ENCODE measurements at regions not wholly inside any gene's neighbourhood (a gene's known extent, or its start where the extent isn't known, plus 50 kb on each side); places are given as distances from the start of the nearest gene placed in this dataset.

DNA sequence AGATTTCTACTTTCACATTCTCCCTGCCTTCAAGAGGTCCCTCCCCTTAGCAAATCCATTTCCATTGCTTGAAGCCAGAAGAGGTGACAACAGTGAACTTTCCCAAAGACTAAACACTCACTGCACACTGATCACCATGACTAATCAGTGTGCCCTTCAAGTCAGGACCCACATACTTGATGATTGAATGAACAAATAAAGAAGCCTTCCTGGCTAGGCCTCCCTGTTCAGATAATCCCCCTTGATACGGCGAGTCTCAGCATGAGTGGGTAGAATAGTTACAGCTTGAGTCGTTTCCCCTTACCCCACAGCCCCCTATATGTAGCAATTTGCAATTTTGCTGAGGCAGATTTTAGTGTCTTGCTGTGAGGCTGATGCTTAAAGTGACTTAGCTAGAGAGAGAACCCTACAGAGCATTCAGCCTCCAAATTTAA is 102.2 kb downstream of the UNC5CL start:
- DNase-seq = no peak

- no peak for DNase-seq
Measured at GRCh38 chr6:40933864-40934263, 105.2 kb downstream of the UNC5CL start.

DNA sequence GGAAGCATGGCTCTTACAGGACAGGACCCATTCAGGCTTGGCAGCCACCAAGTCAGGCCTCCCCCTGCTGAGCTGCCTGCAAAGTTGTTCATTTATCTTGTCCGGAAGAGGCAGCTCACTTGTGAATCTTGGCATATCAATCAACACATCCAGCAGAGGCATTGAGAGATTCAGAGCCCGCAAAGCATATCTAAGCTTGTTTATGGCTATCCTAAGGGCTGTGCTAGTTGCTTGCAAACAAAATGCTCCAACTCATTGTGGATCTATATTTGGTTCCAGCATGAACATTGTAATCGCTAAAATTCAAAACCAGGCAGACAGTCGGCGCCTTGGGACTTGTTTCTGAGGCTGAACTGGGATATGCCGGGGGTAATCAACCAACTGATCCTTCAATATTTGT is 106.1 kb downstream of the UNC5CL start:
- no peak for DNase-seq

DNA sequence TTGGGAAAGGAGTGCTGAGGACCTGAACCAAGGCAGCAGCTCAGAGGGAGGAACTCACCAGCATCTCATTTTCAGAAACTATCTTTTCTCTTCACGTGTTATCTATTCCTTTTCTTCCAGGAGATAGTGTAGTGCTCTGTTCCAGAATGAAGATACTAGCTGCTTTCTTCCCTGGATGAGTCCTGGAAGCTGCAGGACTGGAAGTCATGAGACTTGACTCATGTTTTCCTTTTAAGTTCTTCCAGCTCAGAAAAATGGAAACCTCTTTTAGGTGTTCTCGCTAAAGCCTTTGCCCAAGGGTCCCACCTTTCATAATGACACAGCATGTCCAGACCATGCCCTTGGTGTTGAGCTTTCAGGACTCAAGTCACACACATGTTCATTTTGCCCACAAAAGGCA is 106.7 kb downstream of the UNC5CL start:
- no peak for DNase-seq

- no peak for DNase-seq
Measured at GRCh38 chr6:40931931-40932330, 107.1 kb downstream of the UNC5CL start.

- DNase-seq = peak; percentile 50
Measured at GRCh38 chr6:40930555-40930954, 108.5 kb downstream of the UNC5CL start.

DNA sequence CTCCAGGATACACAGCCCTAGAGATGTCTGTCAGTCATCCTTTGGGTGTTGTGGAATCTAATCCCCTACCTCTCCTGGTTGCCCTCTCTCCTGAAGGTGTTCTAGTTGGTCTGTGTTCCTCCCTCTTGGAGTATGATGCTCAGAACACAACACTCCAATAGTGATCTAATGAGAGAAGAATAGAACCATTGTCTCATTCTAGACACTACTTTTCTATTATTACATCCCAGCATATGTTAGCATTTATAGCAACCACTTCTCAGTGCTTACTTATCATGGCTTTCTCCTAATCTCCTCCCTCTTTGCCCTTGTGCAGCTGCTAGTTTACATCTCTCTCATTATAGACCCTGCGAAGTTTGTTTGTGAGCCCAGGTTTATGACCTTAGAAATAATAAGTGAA is 109.0 kb downstream of the UNC5CL start:
- DNase-seq = no peak

DNA sequence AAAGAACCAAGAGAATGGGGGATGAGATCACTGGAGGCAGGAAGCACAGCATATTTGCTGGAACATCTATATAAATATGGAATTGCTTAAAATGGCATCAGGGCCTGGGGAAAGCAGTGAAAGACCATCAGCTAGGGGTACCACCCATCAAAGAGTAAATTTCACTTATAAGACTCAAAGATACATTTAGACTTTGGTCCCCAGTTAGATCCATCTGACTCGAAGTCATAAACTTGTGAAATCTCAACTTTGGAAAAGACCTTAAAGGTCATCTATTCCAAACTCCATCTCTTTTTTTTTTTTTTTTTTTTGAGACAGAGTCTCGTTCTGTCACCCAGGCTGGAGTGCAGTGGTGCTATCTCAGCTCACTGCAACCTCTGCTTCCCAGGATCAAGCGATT is 109.8 kb downstream of the UNC5CL start:
- no peak for DNase-seq

DNA sequence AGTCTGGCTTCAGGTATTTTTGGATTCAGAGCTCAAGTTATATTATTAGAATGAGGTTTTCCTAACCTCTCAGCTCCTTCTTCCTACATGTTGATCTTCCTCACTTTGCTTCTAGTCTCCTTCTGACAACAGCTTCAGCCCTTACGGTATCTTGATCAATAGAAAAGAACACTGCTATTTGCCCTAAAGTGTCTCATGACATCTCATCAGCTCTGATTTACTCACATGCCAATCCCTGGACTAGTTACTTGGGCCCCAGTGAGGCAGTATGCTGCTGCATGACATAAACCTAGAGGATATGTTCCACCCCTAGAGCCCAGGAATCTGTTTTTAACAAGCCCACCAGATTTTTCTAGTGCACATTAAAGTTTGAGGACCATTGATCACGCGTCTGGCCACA is 110.3 kb downstream of the UNC5CL start:
- DNase-seq = no peak

- no peak for DNase-seq
Measured at GRCh38 chr6:40928307-40928706, 110.7 kb downstream of the UNC5CL start.

DNA sequence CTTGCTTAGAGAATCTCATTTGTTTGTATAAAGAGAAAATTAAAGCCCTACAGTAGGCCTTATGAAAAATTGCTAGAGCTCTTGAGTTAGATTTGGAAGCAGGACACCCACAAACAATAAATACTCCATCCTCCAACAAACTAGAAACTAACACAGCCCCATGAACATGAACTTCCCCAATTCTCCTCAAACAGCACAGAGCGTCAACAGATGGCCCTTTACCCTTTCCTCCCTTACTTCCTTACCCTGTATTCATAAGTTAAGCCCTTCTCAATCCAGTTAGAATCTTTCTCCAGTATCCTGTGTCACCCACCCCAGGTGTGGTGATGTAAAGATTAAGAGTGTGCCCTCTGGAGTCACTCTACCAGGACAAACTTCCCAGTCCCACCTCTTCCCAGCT is 113.7 kb downstream of the UNC5CL start:
- no peak for DNase-seq

DNA sequence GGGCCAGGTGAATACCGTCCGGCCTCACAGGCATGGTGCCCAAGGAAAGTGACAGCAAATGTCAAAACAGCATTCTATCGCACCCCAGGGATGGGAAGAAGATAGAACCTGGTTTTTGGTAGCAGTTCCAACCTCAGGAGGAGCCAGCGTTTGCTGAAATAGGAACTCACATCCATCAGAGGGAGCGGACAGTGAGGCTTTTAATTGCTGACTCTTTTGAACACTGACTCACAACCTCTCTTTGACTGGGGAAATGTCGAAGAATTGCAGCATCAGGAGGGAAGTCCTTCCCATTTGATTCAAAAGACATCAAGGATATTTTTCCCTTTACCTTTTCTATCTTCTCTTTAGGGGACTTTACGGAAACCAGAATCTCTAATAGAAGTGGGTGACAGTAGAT is 114.2 kb downstream of the UNC5CL start:
- DNase-seq = no peak

DNA sequence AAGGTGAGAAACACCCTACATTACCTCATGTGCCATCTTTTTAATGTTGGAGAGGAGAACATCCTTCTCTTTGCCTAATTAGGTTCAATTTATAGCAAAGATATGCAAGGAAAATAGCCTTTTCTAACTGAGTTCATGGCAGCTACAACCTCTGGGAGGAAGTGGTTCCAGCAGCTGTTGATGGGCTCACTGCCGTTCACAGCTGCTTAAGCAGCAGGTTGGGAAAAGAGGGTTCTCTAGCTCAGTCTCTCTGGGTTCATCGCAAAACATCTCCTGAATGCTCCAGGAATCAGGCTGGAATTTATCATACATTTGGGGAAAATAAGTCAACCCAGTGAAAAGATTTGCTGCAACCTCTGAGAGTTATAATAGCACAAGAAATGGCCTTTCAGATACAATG is 115.1 kb downstream of the UNC5CL start:
- DNase-seq = no peak

GRCh38 chr6:40923326-40923725 is 115.7 kb downstream of the UNC5CL start:
- DNase-seq = no peak

DNA sequence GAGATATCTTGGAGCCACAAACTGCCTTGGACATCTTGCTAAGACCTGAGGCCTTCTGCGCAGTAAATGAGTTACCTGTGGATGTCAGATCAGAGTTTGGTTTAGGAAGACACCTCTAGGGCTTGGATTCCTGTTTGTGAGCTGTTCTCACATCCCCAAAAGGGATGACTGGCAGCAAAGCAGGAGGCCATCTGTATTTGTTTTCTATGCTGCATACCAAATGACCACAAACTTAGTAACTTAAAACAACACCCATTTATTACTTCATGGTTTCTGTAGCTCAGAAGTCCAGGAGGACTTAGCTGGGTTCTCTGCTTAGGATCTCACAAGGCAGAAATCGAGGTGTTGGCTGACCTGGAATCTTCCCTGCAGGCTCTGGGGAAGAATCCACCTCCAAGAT is 116.7 kb downstream of the UNC5CL start:
- DNase-seq = no peak

- no peak for DNase-seq
Measured at GRCh38 chr6:40918040-40918651, 120.9 kb downstream of the UNC5CL start.

DNA sequence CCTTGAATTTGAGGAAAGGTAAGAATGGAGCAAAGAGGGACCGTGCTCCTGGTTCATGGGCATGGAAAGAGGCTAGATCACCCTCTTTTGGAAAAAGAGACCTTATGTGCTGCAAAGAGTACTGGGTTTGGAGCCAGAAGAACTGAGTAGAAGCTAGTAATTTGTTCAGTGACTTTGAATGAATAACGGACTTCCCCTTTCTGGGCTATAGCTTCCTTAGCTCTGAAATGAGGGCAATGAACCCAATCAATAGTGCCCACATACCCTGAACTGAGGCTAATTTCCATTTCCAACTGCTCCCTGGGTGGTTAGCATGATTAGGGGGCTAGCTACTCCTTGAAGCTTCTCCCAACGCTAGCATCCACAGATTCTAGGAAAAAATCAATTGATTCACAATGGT is 121.4 kb downstream of the UNC5CL start:
- DNase-seq = no peak

GRCh38 chr6:40916845-40917244 is 122.2 kb downstream of the UNC5CL start:
- no peak for DNase-seq

DNA sequence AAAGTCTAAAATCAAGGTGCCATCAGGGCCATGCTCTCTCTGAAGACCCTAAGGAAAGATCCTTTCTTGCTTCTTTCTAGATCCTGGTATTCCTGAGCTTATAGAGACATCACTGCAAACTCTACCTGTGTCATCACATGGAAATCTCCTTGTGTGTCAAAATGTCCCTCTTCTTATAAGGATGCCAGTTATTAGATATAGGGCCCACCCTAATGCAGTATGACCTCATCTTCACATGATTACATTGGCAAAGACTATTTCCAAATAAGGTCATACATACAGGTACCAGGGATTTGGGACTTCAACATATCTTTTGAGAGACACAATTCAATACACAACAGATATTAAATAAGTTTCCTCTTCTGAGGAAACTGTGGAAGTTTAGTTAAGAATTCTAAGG is 123.9 kb downstream of the UNC5CL start:
- no peak for DNase-seq

DNA sequence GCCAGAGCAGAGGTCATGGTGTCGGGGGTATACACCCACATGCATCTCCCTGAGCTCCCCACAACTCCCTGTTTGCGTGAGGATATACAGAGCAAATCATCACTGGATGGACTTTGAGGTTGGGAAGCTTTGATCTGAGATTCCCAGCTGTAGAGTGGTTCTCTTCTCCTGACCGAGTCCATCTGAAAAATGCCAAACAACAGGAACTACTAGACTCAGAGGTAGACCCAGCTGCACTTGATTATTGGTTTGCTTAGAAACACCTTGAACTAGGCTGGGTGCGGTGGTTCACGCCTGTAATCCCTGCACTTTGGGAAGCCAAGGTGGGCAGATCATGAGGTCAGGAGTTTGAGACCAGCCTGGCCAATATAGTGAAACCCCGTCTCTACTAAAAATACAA is 125.0 kb downstream of the UNC5CL start:
- no peak for DNase-seq

GRCh38 chr6:40912158-40912946 is 126.7 kb downstream of the UNC5CL start:
- DNase-seq = peak; percentile 81

GRCh38 chr6:40910260-40910893 is 128.6 kb downstream of the UNC5CL start:
- no peak for DNase-seq

- no peak for DNase-seq
Measured at GRCh38 chr6:40909811-40910210, 129.2 kb downstream of the UNC5CL start.

DNA sequence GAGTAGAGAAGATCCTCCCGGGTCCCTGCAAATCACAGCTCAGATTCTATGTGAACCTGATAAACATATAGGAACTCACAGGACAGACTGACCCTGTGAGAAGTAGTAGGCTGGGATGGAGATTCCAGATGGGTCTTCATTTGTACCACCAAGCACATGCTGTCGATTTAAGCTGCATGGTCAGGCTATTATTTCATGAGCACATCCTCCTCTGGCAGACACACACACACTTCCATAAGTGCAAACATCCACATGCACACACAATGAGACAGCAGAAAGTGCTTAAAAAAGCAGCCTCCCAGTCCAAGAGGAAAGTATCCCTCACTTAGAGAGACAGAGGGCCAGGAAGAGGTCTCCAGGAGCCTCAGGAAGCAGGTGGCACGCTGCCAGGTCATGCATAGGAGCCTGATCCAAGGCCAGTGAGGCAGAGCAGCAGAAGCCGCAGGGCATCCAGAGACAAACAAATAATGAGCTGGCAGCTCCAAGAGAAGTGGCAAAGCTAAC is 131.8 kb downstream of the UNC5CL start:
- DNase-seq = no peak
